GM19395 (cell line): ENCODE measurements at regions not wholly inside any gene's neighbourhood (a gene's known extent, or its start where the extent isn't known, plus 50 kb on each side); places are given as distances from the start of the nearest gene placed in this dataset.

ENCODE experiments used
- ATAC-seq: cut with Tn5 transposase; IDR thresholded peaks from one replicate; pipeline ENCODE4 v1.9.1; 2021; ENCODE audit warnings: mild to moderate bottlenecking, moderate library complexity; ENCODE audit not compliant: unreplicated experiment

DNA sequence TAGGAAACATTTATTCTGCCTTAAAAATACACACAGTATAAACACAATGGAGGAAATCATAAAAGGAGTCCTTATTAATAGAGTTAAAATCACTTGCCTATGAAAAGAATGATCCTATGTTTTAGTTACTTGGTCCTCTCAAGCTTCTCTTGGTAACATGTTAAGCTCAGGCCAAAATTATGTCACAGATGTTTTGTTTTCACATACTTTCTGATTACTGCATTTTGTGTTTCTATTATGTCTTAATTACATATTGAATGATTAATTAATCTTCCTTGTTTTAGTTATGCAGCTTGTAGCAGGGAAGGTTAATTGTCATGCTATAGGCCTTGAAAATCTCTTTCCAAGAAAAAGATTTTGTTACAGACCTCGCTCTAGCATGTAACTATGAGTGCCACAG is 406.0 kb downstream of the PLA2G4A start:
- ATAC-seq = no peak

DNA sequence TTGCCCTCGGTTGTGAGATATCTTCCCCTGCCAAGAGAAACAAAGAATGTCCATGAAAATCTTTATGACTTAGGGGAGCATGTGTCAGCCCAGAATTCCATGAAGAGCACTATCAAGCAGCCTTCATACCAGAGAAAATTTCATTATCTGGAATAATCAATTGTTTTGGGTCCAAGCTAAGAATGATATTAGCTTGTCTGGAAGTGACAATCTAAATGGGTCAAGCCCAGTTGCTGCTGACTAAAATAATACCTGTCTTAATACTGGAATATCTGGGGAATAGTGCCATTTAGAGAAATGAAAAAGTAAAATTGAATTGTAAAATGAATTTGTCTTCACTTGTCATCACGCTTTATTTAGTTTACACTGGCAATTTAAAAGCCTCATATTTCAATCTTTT is 407.4 kb downstream of the PLA2G4A start:
- ATAC-seq = no peak

DNA sequence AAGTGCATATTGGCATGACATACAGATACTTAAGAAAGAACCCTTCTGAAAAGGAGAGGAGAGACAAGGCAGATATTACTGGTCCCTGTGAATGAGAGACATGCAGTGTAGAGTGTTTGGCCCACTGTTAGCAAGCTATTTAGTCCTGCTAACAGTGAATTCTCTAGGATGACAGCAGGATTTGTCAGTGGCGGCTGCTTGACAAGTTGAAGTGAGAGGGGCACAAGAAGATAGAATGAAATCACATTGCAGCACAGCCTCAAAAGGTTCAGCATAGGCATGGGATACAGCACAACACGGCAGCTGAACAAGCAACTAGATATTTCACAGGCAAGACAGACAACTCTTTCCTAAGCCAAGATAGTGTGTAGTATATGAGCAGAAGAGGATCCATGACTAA is 407.9 kb downstream of the PLA2G4A start:
- no peak for ATAC-seq

DNA sequence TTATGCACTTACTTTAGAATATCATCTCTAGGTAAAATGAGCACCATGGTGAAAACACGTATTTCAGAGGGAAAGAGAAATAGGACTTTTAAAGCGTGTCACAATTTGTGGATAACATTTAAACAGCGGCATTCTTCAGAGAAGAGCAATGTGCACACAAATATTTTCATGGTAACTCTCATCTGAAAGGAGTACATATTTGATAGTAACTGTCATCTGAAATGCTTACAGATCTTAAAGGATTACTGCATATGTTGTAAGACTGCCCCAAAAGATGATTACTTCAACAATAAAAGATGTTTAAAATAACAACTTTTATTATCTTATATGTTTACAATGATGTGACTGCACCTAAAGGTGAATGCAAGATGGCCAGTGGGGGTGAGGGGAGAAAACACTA is 408.8 kb downstream of the PLA2G4A start:
- no peak for ATAC-seq

DNA sequence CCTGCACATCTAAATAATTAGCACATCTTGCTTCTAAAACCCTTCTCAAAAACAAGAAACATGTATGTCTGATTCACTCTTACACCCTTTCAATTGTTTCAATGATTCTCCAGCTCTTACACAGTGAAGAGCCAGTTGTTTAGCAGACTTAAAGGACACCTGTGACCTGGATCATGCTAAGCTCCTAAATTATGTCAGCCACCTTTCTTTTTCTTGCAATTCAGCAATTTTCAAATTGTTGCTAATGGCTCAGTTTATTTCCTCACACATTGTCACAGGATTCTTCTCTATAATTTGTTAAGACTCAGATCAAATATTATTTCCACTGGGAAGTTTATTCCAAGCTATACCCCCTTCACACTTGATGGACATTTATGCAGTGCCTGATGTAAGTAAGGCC is 413.2 kb downstream of the PLA2G4A start:
- no peak for ATAC-seq

DNA sequence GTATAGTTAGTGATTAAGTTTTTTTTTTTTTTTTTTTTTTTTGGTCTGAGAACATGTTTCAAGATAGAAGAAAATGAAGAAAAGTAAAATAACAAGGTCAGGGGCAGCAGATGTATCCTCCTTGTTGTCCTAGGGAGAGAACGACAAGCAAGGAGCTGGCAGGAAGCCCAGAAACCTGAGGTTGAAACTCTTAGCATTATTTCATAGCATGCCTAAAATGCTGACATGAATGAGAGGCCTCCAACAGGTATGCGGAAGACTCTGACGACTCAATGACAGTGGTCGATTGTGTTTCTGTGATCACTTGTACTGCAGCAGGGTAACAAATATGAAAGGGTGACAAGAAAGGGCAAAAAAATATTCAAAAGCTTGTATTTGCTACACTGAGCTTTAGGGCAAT is 415.9 kb downstream of the PLA2G4A start:
- ATAC-seq = no peak

DNA sequence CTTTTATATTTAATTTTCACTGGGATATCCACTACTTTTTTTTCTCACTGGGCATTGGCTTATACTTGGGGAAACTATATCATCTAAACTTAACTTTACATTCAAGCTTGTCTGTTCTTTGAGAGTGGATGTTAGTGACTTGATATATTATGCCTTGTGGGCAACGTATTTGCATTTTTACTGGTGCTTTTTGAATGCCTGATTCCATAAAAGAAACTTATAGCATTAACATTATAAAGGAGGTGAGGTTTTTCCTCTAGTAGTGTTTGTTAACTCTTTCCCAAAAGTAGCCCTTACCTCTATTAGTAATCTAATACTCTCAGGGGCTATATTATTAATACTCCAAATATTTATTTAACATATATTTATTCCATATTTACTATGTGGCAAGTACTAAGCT is 416.5 kb downstream of the PLA2G4A start:
- no peak for ATAC-seq

DNA sequence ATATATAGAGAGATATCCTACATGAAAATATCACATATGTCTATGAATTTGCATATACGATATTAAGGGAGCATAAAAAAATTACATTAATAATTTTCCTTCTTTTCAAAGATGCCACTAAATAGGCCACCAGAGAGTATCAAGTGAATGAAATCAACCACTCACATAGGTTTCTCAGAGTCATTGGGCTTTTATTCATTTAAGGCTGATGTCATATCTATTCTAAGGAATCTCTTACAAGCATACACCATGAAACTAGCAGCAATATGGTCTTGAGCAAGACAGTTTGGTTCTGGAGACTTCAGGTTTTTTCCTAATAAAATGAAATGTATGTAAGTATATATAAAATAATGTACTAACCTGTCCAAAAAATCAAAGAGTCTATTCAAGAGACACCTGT is 420.4 kb downstream of the PLA2G4A start:
- ATAC-seq = no peak

DNA sequence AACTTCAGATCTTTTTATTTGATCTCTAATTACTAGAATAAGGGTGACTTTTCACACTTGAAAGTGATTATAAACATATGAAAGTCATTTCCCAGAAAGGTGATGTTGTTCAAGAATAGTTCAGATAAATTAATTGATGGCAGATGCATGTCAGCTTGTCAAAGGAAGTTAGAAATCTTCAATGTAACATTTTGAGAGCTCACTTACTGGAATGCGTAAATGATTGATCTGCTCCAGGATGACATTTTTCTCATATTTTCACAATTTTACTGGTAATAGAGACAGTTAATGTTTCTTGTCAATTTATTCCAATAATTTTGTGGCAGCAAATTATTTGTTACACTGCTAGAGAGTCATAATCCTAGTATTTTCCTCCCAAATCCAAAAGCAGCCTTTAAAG is 424.2 kb downstream of the PLA2G4A start:
- no peak for ATAC-seq

DNA sequence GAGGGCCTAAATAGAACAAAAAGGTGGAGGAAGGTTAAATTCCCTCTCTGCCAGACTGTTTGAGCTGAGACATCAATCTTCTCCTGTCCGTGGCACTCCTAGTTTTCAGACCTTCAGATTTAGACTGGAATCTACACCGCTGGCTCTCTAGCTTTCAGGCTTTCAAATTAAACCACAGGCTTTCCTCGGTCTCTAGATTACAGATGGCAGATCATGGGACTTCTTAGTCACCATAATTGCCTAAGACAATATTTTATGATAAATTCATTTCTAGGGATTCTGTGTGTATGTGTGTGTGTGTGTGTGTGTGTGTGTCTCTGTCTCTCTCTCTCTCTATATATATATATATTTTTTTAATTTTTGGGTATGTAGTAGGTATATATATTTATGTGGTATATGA is 428.7 kb downstream of the PLA2G4A start:
- ATAC-seq = no peak

DNA sequence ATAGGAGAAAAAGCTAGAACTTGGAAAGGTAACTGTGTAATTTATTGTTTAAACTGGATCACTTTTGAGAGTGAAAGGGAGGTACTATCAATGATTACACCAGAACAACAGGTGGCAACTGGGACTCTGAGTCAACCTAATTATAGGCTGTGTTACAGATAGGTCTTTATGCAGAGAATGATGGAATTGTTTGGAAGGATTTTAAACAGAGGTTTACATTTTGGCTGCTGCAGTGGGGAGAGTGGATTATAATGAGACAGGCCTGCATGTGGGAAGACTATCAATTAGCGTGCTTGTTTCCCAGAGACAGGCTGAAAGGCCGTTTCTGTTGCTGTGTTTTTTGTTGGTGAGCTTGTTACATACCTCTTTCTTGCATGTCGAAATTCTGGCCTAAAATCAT is 432.9 kb downstream of the PLA2G4A start:
- no peak for ATAC-seq

DNA sequence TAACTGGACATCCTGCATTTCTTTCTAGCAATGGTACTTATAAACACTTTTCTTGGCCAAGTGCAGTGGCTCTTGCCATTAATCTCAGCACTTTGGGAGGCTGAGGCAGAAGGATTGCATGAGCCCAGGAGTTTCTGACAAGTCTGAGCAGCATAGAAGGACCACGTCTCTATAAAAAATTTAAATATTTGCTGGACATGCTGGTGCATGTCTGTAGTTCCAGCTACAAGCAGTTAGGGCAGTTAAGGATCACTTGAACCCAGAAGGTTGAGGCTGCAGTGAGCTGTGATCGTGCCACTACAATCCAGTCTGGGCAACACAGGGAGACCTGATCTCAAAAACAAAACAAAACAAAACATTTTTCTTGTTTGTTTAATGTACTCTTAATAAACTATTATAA is 434.0 kb downstream of the PLA2G4A start:
- no peak for ATAC-seq

DNA sequence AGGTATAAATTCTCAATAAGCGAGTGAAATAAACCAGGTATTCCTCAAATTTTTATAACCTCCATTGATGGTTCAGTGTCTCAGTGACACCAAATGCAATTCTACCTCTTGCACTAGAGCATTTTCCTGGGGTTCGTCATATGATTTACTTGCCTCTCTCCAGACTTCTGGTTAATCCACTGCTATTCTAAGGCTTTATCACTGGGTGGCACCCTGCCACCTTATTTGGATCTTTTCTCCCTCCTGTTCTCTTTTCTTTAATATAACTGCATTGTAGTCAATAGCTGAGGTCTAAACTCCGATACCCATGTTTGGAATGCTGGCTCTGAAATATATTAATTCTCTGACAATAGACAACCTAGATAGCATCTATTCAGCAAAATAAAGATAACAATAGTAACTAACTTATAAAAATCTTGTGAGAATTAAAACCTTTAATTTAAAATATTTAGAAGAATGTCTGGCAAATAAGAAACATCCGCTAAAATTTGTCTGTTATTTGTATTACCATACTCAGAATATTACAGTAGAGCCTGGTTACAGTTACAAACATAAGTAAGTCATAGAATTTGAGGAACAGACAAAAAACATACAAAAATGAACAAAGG is 436.4 kb downstream of the PLA2G4A start:
- no peak for ATAC-seq

DNA sequence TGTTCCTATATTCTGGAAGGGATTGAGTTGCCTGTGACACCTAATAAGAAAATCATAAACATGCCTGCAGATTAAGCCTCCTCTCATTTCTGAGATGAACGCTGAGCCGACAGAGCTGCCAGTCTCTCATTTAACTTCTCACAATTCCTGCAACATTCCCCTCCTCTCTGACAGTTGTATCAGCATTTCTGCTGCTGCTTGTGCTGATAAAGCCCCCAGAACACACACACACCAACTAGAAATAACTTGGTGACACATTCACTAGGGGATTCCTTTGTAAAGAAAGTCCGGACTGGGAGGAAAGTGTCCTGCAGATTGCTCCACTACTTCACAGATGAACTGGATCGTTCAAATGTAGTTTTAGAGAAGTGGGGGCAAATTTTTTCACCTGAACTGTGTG is 437.3 kb downstream of the PLA2G4A start:
- no peak for ATAC-seq

DNA sequence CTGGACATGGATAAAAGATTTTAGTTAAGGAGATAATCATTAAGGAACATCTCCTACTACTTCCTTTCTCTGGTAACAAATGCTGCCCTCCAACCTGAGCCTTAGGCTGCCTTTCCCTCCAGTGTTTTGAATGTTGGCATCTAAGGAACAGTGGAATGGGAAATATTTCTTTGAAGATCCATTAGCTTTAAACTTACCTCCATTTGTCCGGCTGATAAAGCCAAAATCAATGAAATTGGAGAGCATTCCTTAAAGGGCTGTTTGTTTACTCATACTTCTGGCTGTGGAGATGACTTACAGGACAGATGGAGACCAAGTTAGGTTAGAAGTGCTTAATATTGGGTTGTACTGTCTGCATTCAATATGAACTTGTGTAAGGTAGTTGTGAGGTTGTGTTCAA is 439.1 kb downstream of the PLA2G4A start:
- ATAC-seq = no peak

DNA sequence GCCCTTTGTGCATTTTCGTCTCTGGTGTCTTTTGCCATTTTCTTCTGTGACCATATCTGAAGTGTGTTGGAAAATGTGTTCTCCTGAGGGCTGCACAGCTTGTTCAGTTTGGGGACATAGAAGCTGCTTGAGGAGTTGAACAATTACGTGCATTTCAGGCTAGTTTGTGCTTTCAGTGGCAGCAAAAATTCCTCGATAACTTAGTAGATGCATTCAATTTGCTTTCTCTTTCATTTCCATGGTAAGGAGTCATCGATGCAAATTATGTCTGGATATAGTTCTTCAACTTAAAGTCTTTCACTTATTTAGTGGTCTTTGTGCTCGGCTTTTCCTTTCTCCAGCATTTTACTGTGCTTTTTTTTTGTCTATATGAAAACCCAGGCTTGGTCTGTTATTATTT is 441.5 kb downstream of the PLA2G4A start:
- ATAC-seq = no peak

DNA sequence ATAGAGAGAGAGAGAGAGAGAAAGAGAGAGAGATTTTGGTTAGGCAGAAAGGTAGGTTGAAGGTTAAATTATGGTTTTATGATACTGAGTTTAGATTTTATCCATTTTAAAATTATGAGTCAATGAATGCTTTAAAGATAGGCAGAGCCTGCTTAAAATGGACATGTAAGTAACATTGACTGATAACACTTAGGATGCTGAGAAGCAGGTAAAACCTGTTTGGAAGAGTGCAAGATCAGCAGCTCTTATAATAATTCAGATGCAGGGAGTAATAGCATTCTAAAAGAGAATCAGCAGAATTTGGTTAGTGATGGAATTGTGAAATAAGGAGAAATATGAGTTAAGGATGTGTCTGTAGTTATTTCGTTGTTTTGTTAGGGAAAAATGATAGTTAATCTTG is 446.6 kb downstream of the PLA2G4A start:
- no peak for ATAC-seq

DNA sequence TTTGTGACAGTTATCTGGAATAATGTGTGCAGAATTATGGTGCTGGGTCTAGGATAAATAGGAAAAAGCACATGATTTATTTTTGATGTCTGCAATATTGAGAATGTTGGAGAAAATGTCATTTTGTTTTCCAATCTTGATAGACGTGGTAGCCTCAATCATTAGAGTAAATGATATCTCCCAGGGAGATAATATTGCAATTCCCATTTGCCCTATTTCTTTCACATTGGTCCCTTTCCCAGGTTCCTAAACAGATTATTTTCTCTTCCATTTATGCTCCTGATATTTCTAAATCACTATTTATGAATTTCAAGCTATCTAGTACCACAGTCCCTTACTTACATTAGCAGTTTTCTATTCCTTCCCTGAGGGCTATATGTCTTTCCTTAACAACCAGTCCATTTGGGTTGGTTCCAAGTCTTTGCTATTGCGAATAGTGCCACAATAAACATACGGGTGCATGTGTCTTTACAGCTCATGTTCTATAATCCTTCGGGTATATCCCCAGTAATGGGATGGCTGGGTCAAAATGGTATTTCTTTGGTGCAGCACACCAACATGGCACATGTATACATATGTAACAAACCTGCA is 447.3 kb downstream of the PLA2G4A start:
- ATAC-seq = no peak

DNA sequence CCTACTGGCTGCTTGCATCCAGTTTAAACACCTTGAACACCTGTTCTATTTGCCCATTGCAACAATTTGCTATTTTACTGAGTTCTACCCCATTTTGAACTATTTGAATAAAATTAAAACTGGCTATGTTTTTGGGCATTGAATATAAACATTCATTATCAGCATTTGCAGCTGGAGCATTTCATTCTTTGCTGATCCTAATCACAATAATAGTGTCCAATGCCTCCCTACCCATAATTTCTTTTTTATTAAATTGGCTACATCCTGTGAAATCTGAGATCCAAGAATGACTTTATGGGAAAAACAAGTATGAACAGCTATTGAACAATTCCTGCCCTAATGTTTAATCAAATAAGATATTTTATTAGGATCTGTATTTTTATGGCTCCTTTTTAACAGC is 447.9 kb downstream of the PLA2G4A start:
- no peak for ATAC-seq

DNA sequence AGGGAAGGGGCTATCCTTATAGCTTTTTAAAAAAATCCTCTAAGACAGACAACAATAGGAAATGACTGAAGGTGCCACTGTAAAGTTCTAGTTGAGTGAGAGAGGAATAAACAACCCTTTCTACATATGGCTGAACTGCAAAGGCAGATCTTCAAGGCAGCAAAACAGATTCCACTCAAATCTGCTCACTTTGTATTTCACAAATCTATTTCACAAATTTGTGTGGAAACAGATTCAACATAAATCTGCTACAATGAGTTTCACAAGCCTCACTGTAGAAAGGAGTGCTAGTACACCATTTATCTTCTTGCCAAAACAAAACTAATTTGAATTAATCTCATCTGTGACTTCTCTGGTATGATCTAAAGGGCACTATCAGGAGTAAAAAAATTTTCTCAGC is 451.3 kb downstream of the PLA2G4A start:
- ATAC-seq = no peak

DNA sequence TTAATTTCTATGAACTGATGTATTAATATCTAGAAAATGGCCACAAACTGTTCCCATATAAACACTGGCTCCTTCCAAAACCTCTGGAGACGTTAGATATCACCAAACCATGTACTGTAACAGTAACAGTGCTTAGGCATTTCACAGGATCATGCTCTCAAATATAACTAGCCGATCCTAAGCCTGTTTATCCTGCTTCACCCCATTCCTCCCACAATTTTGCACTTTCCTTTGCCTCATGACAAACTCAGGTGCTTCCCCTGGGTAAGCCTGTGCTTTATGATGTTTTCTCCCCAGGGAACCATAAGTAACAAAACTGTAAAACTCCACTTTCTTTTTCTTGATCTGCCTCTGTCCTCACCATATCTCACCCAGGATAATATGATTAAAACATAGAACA is 452.3 kb downstream of the PLA2G4A start:
- ATAC-seq = no peak

DNA sequence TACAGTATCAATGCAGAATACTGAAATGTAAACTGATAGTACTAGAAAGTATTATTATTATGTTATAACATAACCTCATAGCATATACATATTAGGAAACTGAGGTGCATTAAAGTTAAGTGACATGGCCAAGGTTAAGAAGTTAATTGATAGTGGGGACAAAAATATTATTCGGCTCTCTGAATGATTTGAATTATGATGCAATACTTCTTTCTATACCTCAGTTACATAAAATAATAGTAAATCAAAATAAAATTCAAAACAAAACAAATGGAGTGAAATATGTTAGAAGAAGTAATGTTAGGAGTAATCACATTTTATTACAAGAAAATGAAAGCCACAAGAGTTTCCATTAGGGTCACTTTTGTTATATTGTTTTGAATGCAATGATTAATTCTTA is 455.2 kb downstream of the PLA2G4A start:
- ATAC-seq = no peak
